ENCODE measurements at regions not wholly inside any gene's neighbourhood (a gene's known extent, or its start where the extent isn't known, plus 50 kb on each side); places are given as distances from the start of the nearest gene placed in this dataset.

GRCh38 chr6:51339728-51340127 lies 521.1 kb downstream of the TFAP2B start:
- no peak for TF ChIP-seq ZNF23 (tag by site-specific recombination; IDR thresholded peaks at IDR 0.05; ENCODE audit: borderline replicate concordance)
- no peak for TF ChIP-seq ZNF175 (tag by site-specific recombination; IDR thresholded peaks at IDR 0.05)
- no peak for TF ChIP-seq ZNF302 (tag by site-specific recombination; IDR thresholded peaks at IDR 0.05; ENCODE audit: low read depth)
- TF ChIP-seq CTCF (tag by site-specific recombination; IDR thresholded peaks at IDR 0.05), result no peak
- TF ChIP-seq PBX3 (CRISPR knock-in tag; IDR thresholded peaks at IDR 0.05), result no peak
- no peak for TF ChIP-seq YY1 (tag by site-specific recombination; IDR thresholded peaks at IDR 0.05)
- TF ChIP-seq ZNF610 (tag by site-specific recombination; IDR thresholded peaks at IDR 0.05; ENCODE audit: borderline replicate concordance), result no peak
- TF ChIP-seq SCRT2 (tag by site-specific recombination; IDR thresholded peaks at IDR 0.05), result no peak
- TF ChIP-seq ZNF157 (tag by site-specific recombination; IDR thresholded peaks at IDR 0.05), result no peak

Data from HEK293 (cell line).